Non-pigmented ciliary epithelial cell (primary cell): ENCODE measurements at regions not wholly inside any gene's neighbourhood (a gene's known extent, or its start where the extent isn't known, plus 50 kb on each side); places are given as distances from the start of the nearest gene placed in this dataset.
"Not testable (repeated sequence)": the region's sequence is repeated elsewhere in the genome, so short reads cannot be mapped to it uniquely, and the experiment has no call there.

Experiments
- DNase-seq: peaks from one replicate; pipeline ENCODE4 v3.0.0-alpha.2; 2010; ENCODE audit warnings: low read depth

GRCh38 chr3:35849496-35849895 lies 210.2 kb downstream of the ARPP21 start:
- no peak for DNase-seq

DNA sequence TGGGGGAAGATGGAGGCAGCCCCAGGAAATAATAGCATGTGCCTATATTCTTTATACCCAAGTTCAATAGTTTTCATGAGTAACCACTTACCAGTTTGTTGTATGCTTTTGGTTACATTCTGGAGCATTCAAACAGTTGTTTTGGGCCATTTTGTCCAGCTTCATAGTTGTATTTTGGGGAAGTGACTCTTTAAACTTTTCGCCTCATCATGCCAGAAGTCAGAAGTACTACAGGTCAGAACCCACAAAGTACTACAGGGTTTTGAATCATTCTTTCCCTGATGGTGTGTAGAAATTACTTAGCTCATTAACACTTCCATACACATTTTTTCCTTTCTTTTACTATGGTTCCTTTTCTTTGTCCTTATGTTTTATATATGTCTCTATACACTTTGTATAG lies 210.6 kb downstream of the ARPP21 start:
- no peak for DNase-seq

DNA sequence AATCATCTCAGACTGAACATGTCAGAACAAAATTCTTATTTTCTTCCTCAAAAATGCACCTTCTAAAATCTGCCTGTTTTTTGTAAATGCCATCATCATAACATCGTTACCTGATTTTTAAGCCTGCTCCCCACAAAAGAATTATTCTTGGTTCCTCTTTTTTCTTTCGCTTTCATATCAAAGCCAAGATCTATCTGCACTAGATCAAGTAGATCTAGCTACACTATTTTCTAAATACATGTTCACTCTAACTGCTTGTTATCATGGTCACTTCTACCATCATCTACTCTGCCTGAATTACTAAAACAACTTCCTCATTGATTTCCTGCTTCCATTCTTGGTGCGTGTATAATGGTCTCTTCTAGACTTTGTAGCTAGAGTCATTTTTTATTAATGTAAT lies 217.7 kb downstream of the ARPP21 start:
- DNase-seq, result no peak

GRCh38 chr3:35862057-35862456 lies 222.7 kb downstream of the ARPP21 start:
- no peak for DNase-seq

- no peak for DNase-seq
These were observed 225.5 kb downstream of the ARPP21 start for GRCh38 chr3:35864871-35865270.

GRCh38 chr3:35867791-35868190 lies 228.5 kb downstream of the ARPP21 start:
- DNase-seq, result no peak

GRCh38 chr3:35871009-35871408 lies 231.7 kb downstream of the ARPP21 start:
- no peak for DNase-seq

- DNase-seq, result no peak
These were observed 244.6 kb downstream of the ARPP21 start for GRCh38 chr3:35883929-35884328.

DNA sequence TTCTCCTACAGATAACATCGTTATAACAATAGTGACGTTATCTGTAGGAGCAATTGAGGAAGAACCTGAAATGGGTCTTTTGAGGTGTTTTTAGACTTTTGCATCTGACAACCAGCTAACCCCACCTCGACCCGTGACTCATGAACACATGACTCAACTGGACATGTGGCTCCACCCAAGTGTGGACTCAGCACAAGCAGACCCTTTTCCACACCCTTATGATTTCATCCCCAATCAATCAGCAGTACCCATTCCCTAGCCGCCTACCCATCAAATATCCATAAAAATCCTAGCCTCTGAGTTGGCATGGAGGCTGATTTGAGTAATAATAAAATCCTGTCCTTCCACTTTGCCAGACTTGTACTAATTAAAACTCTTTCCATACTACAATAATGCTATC lies 255.4 kb downstream of the ARPP21 start:
- no peak for DNase-seq

DNA sequence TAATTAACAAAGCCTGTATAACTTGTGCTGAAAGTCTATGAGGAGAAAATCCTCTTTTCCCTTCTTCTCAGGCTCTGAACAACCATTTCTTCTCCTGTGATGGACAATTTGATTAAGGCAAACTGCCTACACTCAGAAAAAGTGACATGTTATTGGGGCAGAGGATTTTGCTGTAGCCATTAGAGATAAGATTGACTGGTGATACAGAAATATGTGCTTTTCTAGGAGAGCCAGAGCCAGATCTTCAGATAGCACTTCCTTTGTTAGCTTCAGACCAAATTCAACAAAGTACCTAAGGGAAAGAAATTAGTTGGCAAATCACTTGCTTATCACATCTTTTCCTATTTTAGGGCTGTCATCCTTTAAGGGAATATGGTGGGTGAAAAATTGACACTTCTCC lies 259.9 kb downstream of the ARPP21 start:
- no peak for DNase-seq

DNA sequence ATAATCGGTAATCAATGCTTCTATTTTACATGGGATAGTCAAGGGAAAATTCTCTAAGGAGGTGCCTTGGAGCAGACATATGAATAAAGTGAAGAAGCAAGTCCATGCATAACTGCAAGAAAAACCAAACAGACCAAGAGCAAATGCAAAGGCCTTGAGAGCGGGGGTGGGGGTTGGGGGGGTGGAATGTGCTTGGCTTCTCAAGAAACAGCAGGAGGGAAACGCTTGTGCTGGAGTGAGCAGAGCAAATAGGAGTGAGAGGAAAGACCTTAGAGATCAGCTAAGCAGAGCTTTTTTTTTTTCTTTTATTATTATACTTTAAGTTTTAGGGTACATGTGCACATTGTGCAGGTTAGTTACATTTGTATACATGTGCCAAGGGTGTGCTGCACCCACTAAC lies 260.8 kb downstream of the ARPP21 start:
- DNase-seq, result no peak

- peak; percentile 53 for DNase-seq
These were observed 269.3 kb downstream of the ARPP21 start for GRCh38 chr3:35908366-35909232.

DNA sequence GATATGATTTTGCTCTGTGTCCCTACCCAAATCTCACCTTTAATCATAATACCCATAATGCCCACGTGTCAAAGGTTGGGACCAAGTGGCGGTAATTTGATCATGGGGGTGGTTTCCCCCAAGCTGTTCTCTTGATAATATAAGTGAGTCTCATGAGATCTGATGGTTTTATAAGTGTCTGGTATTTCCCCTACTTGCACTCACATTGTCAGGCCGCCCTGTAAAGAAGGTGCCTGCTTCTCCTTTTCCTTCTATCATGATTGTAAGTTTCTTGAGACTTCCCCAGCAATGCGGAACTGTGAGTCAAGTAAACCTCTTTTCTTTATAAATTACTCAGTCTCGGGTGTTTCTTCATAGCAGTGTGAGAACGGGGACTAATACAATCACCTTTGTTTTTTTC lies 279.8 kb downstream of the ARPP21 start:
- no peak for DNase-seq

- DNase-seq, result no peak
These were observed 282.4 kb downstream of the ARPP21 start for GRCh38 chr3:35921718-35922117.

- not testable (repeated sequence) for DNase-seq
These were observed 284.7 kb downstream of the ARPP21 start for GRCh38 chr3:35924070-35924469.

DNA sequence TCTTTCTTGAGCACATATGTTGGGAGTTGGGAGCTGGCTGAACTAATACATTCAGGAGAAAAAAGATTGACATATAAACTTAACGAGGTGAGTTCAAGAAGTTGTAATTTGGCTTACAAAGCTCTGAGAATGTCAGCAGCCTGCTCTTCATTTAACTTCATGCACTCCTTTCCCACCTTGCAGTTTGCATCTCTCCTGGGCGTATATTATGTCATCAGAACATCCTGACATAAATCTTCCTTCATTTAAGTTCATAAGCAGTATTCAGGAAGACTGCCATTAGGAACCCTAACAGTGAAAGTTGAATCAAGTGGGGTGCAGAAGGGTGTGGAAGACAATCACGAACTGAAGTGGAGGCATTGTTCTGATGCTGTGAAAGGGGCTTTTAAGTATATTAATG lies 288.1 kb downstream of the ARPP21 start:
- DNase-seq, result no peak

GRCh38 chr3:35929158-35929557 lies 289.8 kb downstream of the ARPP21 start:
- DNase-seq, result no peak

GRCh38 chr3:35931867-35932266 lies 292.5 kb downstream of the ARPP21 start:
- DNase-seq, result no peak

GRCh38 chr3:35932995-35933394 lies 293.7 kb downstream of the ARPP21 start:
- DNase-seq, result peak; percentile 92

GRCh38 chr3:35936571-35936970 lies 297.2 kb downstream of the ARPP21 start:
- no peak for DNase-seq

- DNase-seq, result no peak
These were observed 305.8 kb downstream of the ARPP21 start for GRCh38 chr3:35944926-35945710.

- DNase-seq, result no peak
These were observed 307.0 kb downstream of the ARPP21 start for GRCh38 chr3:35946121-35946853.
